IMR-90 (cell line): ENCODE measurements at regions not wholly inside any gene's neighbourhood (a gene's known extent, or its start where the extent isn't known, plus 50 kb on each side); places are given as distances from the start of the nearest gene placed in this dataset.

Experiments used
- ATAC-seq: fragments of 200-7000 bp; cut with Tn5 transposase; 2 replicates; pipeline ENCODE4 v1.9.1; 2020; ENCODE audit warnings: low read depth, mild to moderate bottlenecking, moderate library complexity
- BruUV-seq: library from RNA; stranded (reverse); fragments of 400-500 nt; replicated peaks from 2 replicates; lab custom pipeline; 2021; lab: Mats Ljungman, UMichigan
- CTCF ChIA-PET: fragments of 300-600 bp; formaldehyde crosslinking; extraction: SDS; loops from one replicate; lab custom pipeline; 2021; ENCODE audit warnings: antibody characterized with exemption; lab: Yijun Ruan, JAX
- POLR2A ChIA-PET: fragments of 300-600 bp; sonication (Branson Sonifier 250); formaldehyde crosslinking; loops from one replicate; lab custom pipeline; 2022; ENCODE audit warnings: antibody characterized with exemption; ENCODE audit not compliant: unreplicated experiment; lab: Charles Lee
- DNase-seq: peaks from one replicate; pipeline ENCODE4 v3.0.0; 2013
- H2AFZ ChIP-seq: replicated peaks from 2 replicates; pipeline ENCODE3; 2013; ENCODE audit warnings: low read length, mild to moderate bottlenecking; ENCODE audit not compliant: poor library complexity
- H2AK5ac ChIP-seq: 2 replicates; pipeline ENCODE4 v1.6.1; 2013; ENCODE audit warnings: low read depth, low read length, inconsistent platforms
- H2AK9ac ChIP-seq: replicated peaks from 2 replicates; pipeline ENCODE3; 2013; ENCODE audit warnings: mild to moderate bottlenecking, low read depth, low read length, moderate library complexity; ENCODE audit not compliant: poor library complexity
- H2BK120ac ChIP-seq: 2 replicates; pipeline ENCODE4 v1.6.1; 2013; ENCODE audit warnings: low read depth, low read length, inconsistent platforms
- H2BK15ac ChIP-seq: 3 replicates; pipeline ENCODE4 v1.6.1; 2013; ENCODE audit warnings: low read depth, low read length, inconsistent platforms
- H2BK20ac ChIP-seq: 2 replicates; pipeline ENCODE4 v1.6.1; 2013; ENCODE audit warnings: low read depth, mild to moderate bottlenecking, inconsistent platforms, low read length, moderate library complexity
- H2BK5ac ChIP-seq: 2 replicates; pipeline ENCODE4 v1.6.1; 2013; ENCODE audit warnings: mild to moderate bottlenecking, low read depth, low read length, inconsistent platforms; ENCODE audit not compliant: poor library complexity, severe bottlenecking
- H3K14ac ChIP-seq: replicated peaks from 2 replicates; pipeline ENCODE4 v1.6.1; 2013; ENCODE audit warnings: low read depth, low read length, inconsistent platforms
- H3K18ac ChIP-seq: 2 replicates; pipeline ENCODE4 v1.6.1; 2013; ENCODE audit warnings: low read depth, low read length, control low read depth
- H3K23ac ChIP-seq: 2 replicates; pipeline ENCODE4 v1.6.1; 2013; ENCODE audit warnings: low read depth, low read length, inconsistent platforms
- H3K27ac ChIP-seq: 2 replicates; pipeline ENCODE4 v1.5.1; 2013; ENCODE audit warnings: mild to moderate bottlenecking, control low read depth, low read length; ENCODE audit not compliant: insufficient read depth
- H3K27me3 ChIP-seq: 2 replicates; pipeline ENCODE4 v1.6.1; 2013; ENCODE audit warnings: low read length; ENCODE audit not compliant: control insufficient read depth, insufficient read depth
- H3K36me3 ChIP-seq: 2 replicates; pipeline ENCODE4 v1.6.1; 2013; ENCODE audit warnings: low read length, mixed read lengths; ENCODE audit not compliant: control insufficient read depth, insufficient read depth
- H3K4ac ChIP-seq: 2 replicates; pipeline ENCODE4 v1.6.1; 2013; ENCODE audit warnings: low read depth, low read length, inconsistent platforms
- H3K4me1 ChIP-seq: 2 replicates; pipeline ENCODE4 v1.6.1; 2013; ENCODE audit warnings: low read length, mixed read lengths; ENCODE audit not compliant: control insufficient read depth, insufficient read depth
- H3K4me2 ChIP-seq: 2 replicates; pipeline ENCODE4 v1.6.1; 2013; ENCODE audit warnings: low read depth, mild to moderate bottlenecking, control low read depth, low read length, moderate library complexity
- H3K4me3 ChIP-seq: 2 replicates; pipeline ENCODE4 v1.5.1; 2013; ENCODE audit warnings: low read depth, mild to moderate bottlenecking, control low read depth, low read length, moderate library complexity; ENCODE audit not compliant: insufficient read depth
- H3K56ac ChIP-seq: 2 replicates; pipeline ENCODE4 v1.6.1; 2013; ENCODE audit warnings: low read length, inconsistent platforms; ENCODE audit not compliant: insufficient read depth; ENCODE audit errors: extremely low read depth
- H3K79me1 ChIP-seq, 2 experiments: 2 replicates each; pipeline ENCODE4 v1.6.1; 2013; ENCODE audit warnings: low read length in 2 of 2, inconsistent platforms in 1 of 2, low read depth in 1 of 2
- H3K9ac ChIP-seq: 2 replicates; pipeline ENCODE4 v1.6.1; 2013; ENCODE audit warnings: low read depth, low read length, control low read depth
- H3K9me1 ChIP-seq: 2 replicates; pipeline ENCODE4 v1.6.1; 2013; ENCODE audit warnings: low read length, inconsistent platforms; ENCODE audit not compliant: insufficient read depth
- H3K9me3 ChIP-seq: 2 replicates; pipeline ENCODE4 v1.6.1; 2013; ENCODE audit warnings: low read length; ENCODE audit not compliant: control insufficient read depth, insufficient read depth
- H4K20me1 ChIP-seq: 2 replicates; pipeline ENCODE4 v1.6.1; 2013; ENCODE audit warnings: low read length, inconsistent platforms; ENCODE audit not compliant: insufficient read depth
- H4K5ac ChIP-seq: 2 replicates; pipeline ENCODE4 v1.6.1; 2013; ENCODE audit warnings: mild to moderate bottlenecking, low read depth, low read length, control low read depth
- H4K8ac ChIP-seq, 2 experiments: 2 replicates each; pipeline ENCODE4 v1.6.1; 2013; ENCODE audit warnings: low read depth in 2 of 2, low read length in 2 of 2, control low read depth in 1 of 2, inconsistent platforms in 1 of 2
- H4K91ac ChIP-seq: 2 replicates; pipeline ENCODE4 v1.6.1; 2013; ENCODE audit warnings: low read depth, low read length, inconsistent platforms; ENCODE audit not compliant: insufficient read depth
- BHLHE40 ChIP-seq: fragments of 150-350 bp; IDR thresholded peaks from 2 replicates; pipeline ENCODE4 v1.6.1; 2016; ENCODE audit warnings: mild to moderate bottlenecking, low read depth, low read length
- CHD1 ChIP-seq: IDR thresholded peaks from 2 replicates; pipeline ENCODE4 v1.6.1; 2012; ENCODE audit warnings: low read depth, low read length, improper control_type of control experiment
- FOS ChIP-seq: fragments of 150-350 bp; IDR thresholded peaks from 2 replicates; pipeline ENCODE4 v1.6.1; 2016; ENCODE audit warnings: low read depth, low read length
- MAFK ChIP-seq: IDR thresholded peaks from 2 replicates; pipeline ENCODE4 v1.6.1; 2012; ENCODE audit warnings: low read depth, low read length, improper control_type of control experiment
- MAZ ChIP-seq: IDR thresholded peaks from 2 replicates; pipeline ENCODE4 v1.6.1; 2012; ENCODE audit warnings: low read depth, mild to moderate bottlenecking, low read length, improper control_type of control experiment, moderate library complexity, borderline replicate concordance
- MXI1 ChIP-seq: IDR thresholded peaks from 2 replicates; pipeline ENCODE4 v1.6.1; 2012; ENCODE audit warnings: low read depth, mild to moderate bottlenecking, low read length, moderate library complexity, borderline replicate concordance
- NFE2L2 ChIP-seq: fragments of 150-350 bp; IDR thresholded peaks from 2 replicates; pipeline ENCODE4 v1.6.1; 2016; ENCODE audit warnings: low read depth, mild to moderate bottlenecking, low read length
- POLR2A ChIP-seq: IDR thresholded peaks from 2 replicates; pipeline ENCODE4 v1.6.1; 2012; ENCODE audit warnings: mild to moderate bottlenecking, low read depth, low read length
- RCOR1 ChIP-seq: IDR thresholded peaks from 2 replicates; pipeline ENCODE4 v1.6.1; 2012; ENCODE audit warnings: mild to moderate bottlenecking, low read length, improper control_type of control experiment; ENCODE audit not compliant: insufficient replicate concordance
- RFX5 ChIP-seq: IDR thresholded peaks from 2 replicates; pipeline ENCODE4 v1.8.0; 2012; ENCODE audit warnings: low read depth, mild to moderate bottlenecking, low read length, moderate library complexity
- SMC3 ChIP-seq: fragments of 150-350 bp; IDR thresholded peaks from 2 replicates; pipeline ENCODE4 v1.6.1; 2016; ENCODE audit warnings: low read depth, mild to moderate bottlenecking, antibody characterized with exemption, low read length, moderate library complexity
- WGBS, 2 experiments: methylation state at CpG; one replicate each; pipeline versions ENCODE4 v1.1.5 to v1.1.7; 2013; ENCODE audit warnings: missing lambda C conversion rate in 2 of 2; ENCODE audit not compliant: insufficient read length in 1 of 2; ENCODE audit errors: extremely low coverage in 2 of 2; 5-methylcytosine and 5-hydroxymethylcytosine counted together
- dilution Hi-C: fragments of 300-500 bp; cut with HindIII; formaldehyde crosslinking; loops from one replicate; pipeline ENCODE4 v1.14.3; 2018; ENCODE audit warnings: low sequenced_read_pairs; ENCODE audit not compliant: unreplicated experiment
- in situ Hi-C: fragments of 300-500 bp; cut with MboI; formaldehyde crosslinking; loops from 3 replicates; pipeline ENCODE4 v1.14.3; 2019; ENCODE audit warnings: low sequenced_read_pairs, inconsistent platforms, mixed read lengths
- intact Hi-C: fragments of 100-400 bp; cut with micrococcal nuclease; formaldehyde crosslinking; loops from 2 replicates; pipeline ENCODE4 v1.10.0; 2022
- TF ChIP-seq, protein P1 (sequence below): conservative IDR thresholded peaks from 2 replicates; pipeline ENCODE4 v1.5.1; 2012; ENCODE audit warnings: mild to moderate bottlenecking, low read depth, low read length, improper control_type of control experiment
- TF ChIP-seq, protein P2 (sequence below): fragments of 150-350 bp; IDR thresholded peaks from 2 replicates; pipeline ENCODE4 v1.6.1; 2016; ENCODE audit warnings: low read depth, mild to moderate bottlenecking, low read length, moderate library complexity, borderline replicate concordance
- TF ChIP-seq, protein P3 (sequence below): fragments of 150-350 bp; IDR thresholded peaks from 2 replicates; pipeline ENCODE4 v1.6.1; 2017; ENCODE audit warnings: mild to moderate bottlenecking, antibody characterized with exemption, low read length, low read depth

DNA sequence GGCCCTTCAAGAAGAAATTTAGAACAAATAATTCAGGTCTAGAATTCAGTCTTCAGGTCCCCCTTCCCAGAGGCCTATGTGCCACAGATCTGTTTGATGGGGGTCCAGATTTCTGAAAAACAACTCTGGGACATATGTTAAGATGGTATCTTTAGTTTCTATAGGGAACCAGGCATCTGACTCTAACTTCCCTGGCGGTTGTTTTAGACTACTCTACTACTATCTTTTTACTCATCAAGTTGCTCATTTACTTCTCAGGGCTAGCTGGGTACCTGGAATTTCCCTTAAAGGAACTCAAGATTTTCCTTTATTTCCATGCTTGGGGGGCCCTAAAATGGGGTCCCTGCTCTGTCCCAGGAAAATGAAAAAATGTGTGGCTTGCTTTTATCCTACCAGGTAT lies 114.7 kb upstream of the RAB6C start:
- no peaks in the 10 kb centered on the region for H3K4me1 ChIP-seq
- no peaks in the 10 kb centered on the region for H3K9me3 ChIP-seq
- H3K56ac ChIP-seq = no peak overlapping the region
- in situ Hi-C loops = loop anchor here (25.0 kb wide), 1 partner anchor 1702 kb away; no protein-coding TSS in a partner anchor
- POLR2A ChIA-PET = no interaction called here
- TF ChIP-seq RCOR1 (no peak), MXI1 (no peak), SMC3 (no peak), FOS (no peak), RFX5 (no peak), BHLHE40 (no peak), CHD1 (no peak), POLR2A (no peak), MAFK (no peak), MAZ (no peak), NFE2L2 (no peak)
- TF ChIP-seq, protein P1, sequence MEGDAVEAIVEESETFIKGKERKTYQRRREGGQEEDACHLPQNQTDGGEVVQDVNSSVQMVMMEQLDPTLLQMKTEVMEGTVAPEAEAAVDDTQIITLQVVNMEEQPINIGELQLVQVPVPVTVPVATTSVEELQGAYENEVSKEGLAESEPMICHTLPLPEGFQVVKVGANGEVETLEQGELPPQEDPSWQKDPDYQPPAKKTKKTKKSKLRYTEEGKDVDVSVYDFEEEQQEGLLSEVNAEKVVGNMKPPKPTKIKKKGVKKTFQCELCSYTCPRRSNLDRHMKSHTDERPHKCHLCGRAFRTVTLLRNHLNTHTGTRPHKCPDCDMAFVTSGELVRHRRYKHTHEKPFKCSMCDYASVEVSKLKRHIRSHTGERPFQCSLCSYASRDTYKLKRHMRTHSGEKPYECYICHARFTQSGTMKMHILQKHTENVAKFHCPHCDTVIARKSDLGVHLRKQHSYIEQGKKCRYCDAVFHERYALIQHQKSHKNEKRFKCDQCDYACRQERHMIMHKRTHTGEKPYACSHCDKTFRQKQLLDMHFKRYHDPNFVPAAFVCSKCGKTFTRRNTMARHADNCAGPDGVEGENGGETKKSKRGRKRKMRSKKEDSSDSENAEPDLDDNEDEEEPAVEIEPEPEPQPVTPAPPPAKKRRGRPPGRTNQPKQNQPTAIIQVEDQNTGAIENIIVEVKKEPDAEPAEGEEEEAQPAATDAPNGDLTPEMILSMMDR = no peak
- TF ChIP-seq, protein P2, sequence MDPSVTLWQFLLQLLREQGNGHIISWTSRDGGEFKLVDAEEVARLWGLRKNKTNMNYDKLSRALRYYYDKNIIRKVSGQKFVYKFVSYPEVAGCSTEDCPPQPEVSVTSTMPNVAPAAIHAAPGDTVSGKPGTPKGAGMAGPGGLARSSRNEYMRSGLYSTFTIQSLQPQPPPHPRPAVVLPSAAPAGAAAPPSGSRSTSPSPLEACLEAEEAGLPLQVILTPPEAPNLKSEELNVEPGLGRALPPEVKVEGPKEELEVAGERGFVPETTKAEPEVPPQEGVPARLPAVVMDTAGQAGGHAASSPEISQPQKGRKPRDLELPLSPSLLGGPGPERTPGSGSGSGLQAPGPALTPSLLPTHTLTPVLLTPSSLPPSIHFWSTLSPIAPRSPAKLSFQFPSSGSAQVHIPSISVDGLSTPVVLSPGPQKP = no peak
- TF ChIP-seq, protein P3, sequence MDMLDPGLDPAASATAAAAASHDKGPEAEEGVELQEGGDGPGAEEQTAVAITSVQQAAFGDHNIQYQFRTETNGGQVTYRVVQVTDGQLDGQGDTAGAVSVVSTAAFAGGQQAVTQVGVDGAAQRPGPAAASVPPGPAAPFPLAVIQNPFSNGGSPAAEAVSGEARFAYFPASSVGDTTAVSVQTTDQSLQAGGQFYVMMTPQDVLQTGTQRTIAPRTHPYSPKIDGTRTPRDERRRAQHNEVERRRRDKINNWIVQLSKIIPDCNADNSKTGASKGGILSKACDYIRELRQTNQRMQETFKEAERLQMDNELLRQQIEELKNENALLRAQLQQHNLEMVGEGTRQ = no peak
- H3K4ac ChIP-seq = no peak overlapping the region
- H2BK15ac ChIP-seq = no peak overlapping the region
- CTCF ChIA-PET = no interaction called here
- no peak overlapping the region for H2BK120ac ChIP-seq
- no TSS peak for BruUV-seq
- dilution Hi-C loops = no loop called here
- no peak overlapping the region for H2BK20ac ChIP-seq
- no peaks in the 10 kb centered on the region for H4K20me1 ChIP-seq
- no peak overlapping the region for H4K91ac ChIP-seq
- no peak overlapping the region for H2AFZ ChIP-seq
- no peaks in the 10 kb centered on the region for H3K36me3 ChIP-seq
- no peak overlapping the region for H4K8ac ChIP-seq
- no peak overlapping the region for H3K4me3 ChIP-seq
- no peaks in the 10 kb centered on the region for H3K79me1 ChIP-seq
- no peak overlapping the region for H3K14ac ChIP-seq
- WGBS, 2 experiments = no CpG with 5 or more reads among the region's 1 CpG
- no peak for ATAC-seq
- DNase-seq = no peak
- no peaks in the 10 kb centered on the region for H3K9me1 ChIP-seq
- H2AK9ac ChIP-seq = no peak overlapping the region
- no peaks in the 10 kb centered on the region for H3K27me3 ChIP-seq
- H3K23ac ChIP-seq = no peak overlapping the region
- H3K9ac ChIP-seq = no peak overlapping the region
- H2AK5ac ChIP-seq = no peak overlapping the region
- H2BK5ac ChIP-seq = no peak overlapping the region
- H3K4me2 ChIP-seq = no peak overlapping the region
- H3K27ac ChIP-seq = no peak overlapping the region
- no peak overlapping the region for H3K18ac ChIP-seq
- H4K5ac ChIP-seq = no peak overlapping the region
- intact Hi-C loops = no loop called here
